K562 (cell line): ENCODE measurements at regions not wholly inside any gene's neighbourhood (a gene's known extent, or its start where the extent isn't known, plus 50 kb on each side); places are given as distances from the start of the nearest gene placed in this dataset.

Experiments
- DDX20 ChIP-seq: fragments of 450-650 bp; IDR thresholded peaks from 2 replicates; pipeline ENCODE4 v1.6.1; 2016; ENCODE audit warnings: missing genetic modification characterization, low read depth, mild to moderate bottlenecking, missing compliant biosample characterization, moderate library complexity
- ESRRB ChIP-seq: fragments of 250-450 bp; sonication (Bioruptor Pico); IDR thresholded peaks from 2 replicates; pipeline ENCODE4 v1.5.0; 2020; ENCODE audit warnings: mild to moderate bottlenecking, moderate library complexity, borderline replicate concordance
- MNT ChIP-seq, 2 experiments: fragments of 450-650 bp; conservative IDR thresholded peaks; 2 replicates each; pipeline ENCODE4 v1.6.1; 2017; ENCODE audit warnings: mild to moderate bottlenecking in 2 of 2, moderate library complexity in 2 of 2
- MXI1 ChIP-seq: IDR thresholded peaks from 2 replicates; pipeline ENCODE4 v1.6.1; 2011; ENCODE audit warnings: low read depth, mild to moderate bottlenecking, improper control_type of control experiment, low read length
- POLR2AphosphoS5 ChIP-seq: IDR thresholded peaks from 2 replicates; pipeline ENCODE4 v1.6.1; 2011; ENCODE audit warnings: mild to moderate bottlenecking, low read depth, low read length, moderate library complexity; ENCODE audit not compliant: control insufficient read depth, insufficient read depth
- RNF219 ChIP-seq: fragments of 250-450 bp; sonication (Bioruptor Pico); IDR thresholded peaks from 2 replicates; pipeline ENCODE4 v1.5.0; 2022; ENCODE audit warnings: mild to moderate bottlenecking
- TBL1XR1 ChIP-seq, 2 experiments: IDR thresholded peaks; 2 replicates each; pipeline ENCODE4 v1.6.1; 2012; ENCODE audit warnings: improper control_type of control experiment in 2 of 2, low read length in 2 of 2, mild to moderate bottlenecking in 1 of 2
- TCF7L2 ChIP-seq: fragments of 150-350 bp; IDR thresholded peaks from 2 replicates; pipeline ENCODE4 v1.6.1; 2016; ENCODE audit warnings: low read depth, mild to moderate bottlenecking, low read length, moderate library complexity
- ZNF780A ChIP-seq: fragments of 250-450 bp; sonication (Bioruptor Pico); IDR thresholded peaks from 2 replicates; pipeline ENCODE4 v1.5.0; 2021; ENCODE audit warnings: mild to moderate bottlenecking

GRCh38 chr10:9743639-9744038, 1274.0 kb upstream of the CELF2 start (continued):
- no peak for TF ChIP-seq DDX20 (tag)
- TF ChIP-seq MXI1: no peak
- TF ChIP-seq TBL1XR1 (IDR thresholded peaks at IDR 0.05; ENCODE audit: low read length in 2 of 2): no peak
- TF ChIP-seq RNF219: no peak
- no peak for TF ChIP-seq POLR2AphosphoS5
- TF ChIP-seq ESRRB (CRISPR knock-in tag): no peak
- TF ChIP-seq MNT (conservative IDR thresholded peaks at IDR 0.05): no peak
- no peak for TF ChIP-seq TCF7L2
- TF ChIP-seq ZNF780A (CRISPR knock-in tag): no peak
- TF ChIP-seq, all 486 proteins: peak for 0
